Lower leg skin (tissue), 4 donors: ENCODE measurements at regions not wholly inside any gene's neighbourhood (a gene's known extent, or its start where the extent isn't known, plus 50 kb on each side); places are given as distances from the start of the nearest gene placed in this dataset.
"Not testable (repeated sequence)": the region's sequence is repeated elsewhere in the genome, so short reads cannot be mapped to it uniquely, and the experiment has no call there.

Experiments
- DNase-seq, 2 donors: peaks; one replicate each; pipeline ENCODE4 v3.0.0-alpha.2; 2019; ENCODE audit warnings: low spot score in 2 of 2
- H3K4me3 ChIP-seq: fragments of 200-600 bp; sonication (generic); 2 replicates; pipeline ENCODE4 v1.5.1; 2017; ENCODE audit warnings: mild to moderate bottlenecking, low read depth; ENCODE audit not compliant: poor library complexity, severe bottlenecking
- POLR2A ChIP-seq, 2 donors: fragments of 450-650 bp; IDR thresholded peaks; one replicate each; pipeline ENCODE4 v1.6.1; 2016 to 2017; ENCODE audit warnings: antibody characterized with exemption in 2 of 2, mild to moderate bottlenecking in 1 of 2, moderate library complexity in 1 of 2
- WGBS, 2 donors: methylation state at CpG; one replicate each; pipeline ENCODE4 v1.1.5; 2018; 5-methylcytosine and 5-hydroxymethylcytosine counted together
- intact Hi-C: fragments of 100-400 bp; cut with DNase I; formaldehyde crosslinking; loops from one replicate; pipeline ENCODE4 v1.15.0; 2023; ENCODE audit warnings: low total_unique reads
- TF ChIP-seq, protein P1 (sequence below), 3 donors: fragments of 450-650 bp; IDR thresholded peaks; one replicate each; pipeline ENCODE4 v1.5.1; 2016; ENCODE audit warnings: antibody characterized with exemption in 3 of 3, mild to moderate bottlenecking in 3 of 3, moderate library complexity in 2 of 3

DNA sequence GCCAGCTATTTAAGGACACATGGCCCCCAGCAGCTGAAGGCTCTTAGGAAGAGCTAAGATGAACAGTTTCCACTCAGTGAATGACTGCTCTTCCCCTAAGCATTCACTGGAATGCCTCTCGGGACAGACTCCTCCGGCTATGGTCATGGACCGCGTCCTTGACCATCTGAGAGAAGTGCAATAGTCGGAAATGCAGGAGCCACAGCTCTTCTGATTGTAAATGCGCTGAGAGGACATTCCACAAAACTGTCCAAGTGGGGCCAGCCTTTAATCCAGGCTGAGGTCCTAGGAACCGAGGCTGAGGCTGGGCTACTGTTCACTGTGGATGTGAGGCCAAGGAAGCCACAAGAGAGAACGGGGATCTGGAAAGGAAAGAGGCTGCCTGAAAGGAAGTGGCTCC is 162.0 kb upstream of the TMEM72 start:
- intact Hi-C loops = no loop called here
- peak in 1 of 2 donors; percentile 52 for DNase-seq
- H3K4me3 ChIP-seq = no peak overlapping the region
- 88% methylated on average over 8 of the region's 8 CpGs for WGBS, 2 donors
- no peak for TF ChIP-seq POLR2A (IDR thresholded peaks at IDR 0.05)
- TF ChIP-seq, protein P1, sequence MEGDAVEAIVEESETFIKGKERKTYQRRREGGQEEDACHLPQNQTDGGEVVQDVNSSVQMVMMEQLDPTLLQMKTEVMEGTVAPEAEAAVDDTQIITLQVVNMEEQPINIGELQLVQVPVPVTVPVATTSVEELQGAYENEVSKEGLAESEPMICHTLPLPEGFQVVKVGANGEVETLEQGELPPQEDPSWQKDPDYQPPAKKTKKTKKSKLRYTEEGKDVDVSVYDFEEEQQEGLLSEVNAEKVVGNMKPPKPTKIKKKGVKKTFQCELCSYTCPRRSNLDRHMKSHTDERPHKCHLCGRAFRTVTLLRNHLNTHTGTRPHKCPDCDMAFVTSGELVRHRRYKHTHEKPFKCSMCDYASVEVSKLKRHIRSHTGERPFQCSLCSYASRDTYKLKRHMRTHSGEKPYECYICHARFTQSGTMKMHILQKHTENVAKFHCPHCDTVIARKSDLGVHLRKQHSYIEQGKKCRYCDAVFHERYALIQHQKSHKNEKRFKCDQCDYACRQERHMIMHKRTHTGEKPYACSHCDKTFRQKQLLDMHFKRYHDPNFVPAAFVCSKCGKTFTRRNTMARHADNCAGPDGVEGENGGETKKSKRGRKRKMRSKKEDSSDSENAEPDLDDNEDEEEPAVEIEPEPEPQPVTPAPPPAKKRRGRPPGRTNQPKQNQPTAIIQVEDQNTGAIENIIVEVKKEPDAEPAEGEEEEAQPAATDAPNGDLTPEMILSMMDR (IDR thresholded peaks at IDR 0.05) = no peak

- no peak overlapping the region for H3K4me3 ChIP-seq
- 54 to 62% methylated on average over 4 of the region's 4 CpGs for WGBS, 2 donors
- peak in 1 of 2 donors; percentile 28 for DNase-seq
- intact Hi-C loops = no loop called here
- TF ChIP-seq, protein P1 (IDR thresholded peaks at IDR 0.05) = no peak
- no peak for TF ChIP-seq POLR2A (IDR thresholded peaks at IDR 0.05)
Measured at GRCh38 chr10:44752451-44753441, 158.4 kb upstream of the TMEM72 start.

DNA sequence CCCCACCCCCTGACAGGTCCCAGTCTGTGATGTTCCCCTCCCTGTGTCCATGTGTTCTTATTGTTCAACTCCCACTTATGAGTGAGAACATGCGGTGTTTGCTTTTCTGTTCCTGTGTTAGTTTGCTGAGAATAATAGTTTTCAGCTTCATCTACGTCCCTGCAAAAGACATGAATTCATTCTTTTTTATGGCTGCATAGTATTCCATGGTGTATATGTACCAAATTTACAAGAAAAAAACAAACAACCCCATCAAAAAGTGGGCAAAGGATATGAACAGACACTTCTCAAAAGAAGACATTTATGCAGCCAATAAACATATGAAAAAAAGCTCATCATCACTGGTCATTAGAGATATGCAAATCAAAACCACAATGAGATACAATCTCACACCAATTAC is 156.8 kb upstream of the TMEM72 start:
- intact Hi-C loops, H3K4me3 ChIP-seq, DNase-seq: not testable (repeated sequence)
- 91 to 92% methylated on average over 2 of the region's 2 CpGs for WGBS, 2 donors

GRCh38 chr10:44755481-44755880 is 155.7 kb upstream of the TMEM72 start:
- TF ChIP-seq, protein P1 (IDR thresholded peaks at IDR 0.05) = no peak
- no peak for TF ChIP-seq POLR2A (IDR thresholded peaks at IDR 0.05)
- DNase-seq = no peak
- WGBS, 2 donors = 76 to 78% methylated on average over 4 of the region's 4 CpGs
- H3K4me3 ChIP-seq = no peak overlapping the region
- intact Hi-C loops = no loop called here

DNA sequence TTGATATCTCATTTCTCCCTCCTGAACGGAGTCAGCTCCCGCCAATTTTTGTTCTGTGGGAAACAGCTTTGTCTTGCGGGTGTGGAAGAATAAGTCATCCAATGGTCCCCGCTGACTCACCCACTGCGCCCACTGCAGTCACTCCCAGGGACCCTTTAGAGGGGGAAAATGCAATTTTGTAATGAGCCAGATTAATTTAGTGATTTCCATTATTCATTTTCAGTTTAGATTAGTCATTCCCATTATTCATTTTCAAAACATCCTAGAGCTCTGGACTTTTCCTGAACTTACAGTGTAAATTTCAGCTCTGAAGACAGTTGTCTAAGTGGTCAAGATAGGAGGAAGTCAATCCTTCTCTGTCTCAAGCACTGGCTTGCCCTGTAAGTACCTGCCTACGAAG is 154.9 kb upstream of the TMEM72 start:
- DNase-seq = peak in 1 of 2 donors; percentile 42
- no peak overlapping the region for H3K4me3 ChIP-seq
- WGBS, 2 donors = 80 to 81% methylated on average over 6 of the region's 6 CpGs
- TF ChIP-seq, protein P1 (IDR thresholded peaks at IDR 0.05) = no peak
- no peak for TF ChIP-seq POLR2A (IDR thresholded peaks at IDR 0.05)
- intact Hi-C loops = no loop called here

DNA sequence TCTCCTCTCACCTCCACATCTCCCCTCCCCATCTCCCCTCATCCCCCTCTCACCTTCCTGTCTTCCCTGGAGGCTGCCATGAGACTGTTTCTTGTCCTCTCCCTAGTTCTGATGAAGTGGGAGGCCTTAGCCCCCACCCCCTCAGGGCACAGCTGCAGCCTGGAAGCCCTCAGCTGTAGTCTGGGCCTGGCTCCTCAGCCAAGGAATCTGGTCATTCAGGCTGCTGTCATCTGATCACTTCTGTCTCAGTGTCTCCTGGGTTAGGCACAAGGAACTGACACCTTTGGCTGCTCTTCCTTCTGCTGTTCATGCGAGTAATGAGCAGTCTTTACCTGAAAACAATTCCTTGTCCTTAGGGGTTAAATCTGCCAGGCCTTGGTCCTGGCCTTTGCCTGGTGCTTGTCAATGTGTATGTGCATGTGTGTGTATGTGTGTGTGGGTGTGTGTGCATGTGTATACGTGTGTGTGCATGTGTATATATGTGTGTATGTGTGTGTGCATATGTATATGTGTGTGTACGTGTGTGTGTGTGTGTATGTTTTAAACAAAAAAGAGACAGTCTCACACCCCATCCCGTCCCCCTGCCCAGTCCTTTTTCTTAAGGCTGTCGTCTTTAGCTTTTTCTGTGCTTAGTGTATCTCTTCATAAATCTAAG is 153.5 kb upstream of the TMEM72 start:
- intact Hi-C loops = no loop called here
- TF ChIP-seq, protein P1 (IDR thresholded peaks at IDR 0.05) = no peak
- no peak for TF ChIP-seq POLR2A (IDR thresholded peaks at IDR 0.05)
- H3K4me3 ChIP-seq = no peak overlapping the region
- DNase-seq = no peak
- WGBS, 2 donors = 84 to 95% methylated on average over 5 of the region's 5 CpGs
